H1 (cell line): ENCODE measurements at regions not wholly inside any gene's neighbourhood (a gene's known extent, or its start where the extent isn't known, plus 50 kb on each side); places are given as distances from the start of the nearest gene placed in this dataset.

Source experiments
- ASH2L ChIP-seq: fragments of 200-600, 300-600 bp; sonication (generic); IDR thresholded peaks from one replicate; pipeline ENCODE4 v1.7.1; 2017; ENCODE audit warnings: low read length
- CHD1 ChIP-seq: IDR thresholded peaks from 2 replicates; pipeline ENCODE4 v1.6.1; 2012; ENCODE audit warnings: low read depth, low read length, improper control_type of control experiment
- CHD2 ChIP-seq: IDR thresholded peaks from 2 replicates; pipeline ENCODE4 v1.6.1; 2012; ENCODE audit warnings: low read length, improper control_type of control experiment
- POLR2A ChIP-seq, 2 experiments: IDR thresholded peaks; 1 replicate in 1 of 2; 2 replicates in 1 of 2; pipeline ENCODE4 v1.6.1; 2011; ENCODE audit warnings: low read depth in 2 of 2, low read length in 2 of 2, mild to moderate bottlenecking in 2 of 2; ENCODE audit errors: control extremely low read depth in 1 of 2

DNA sequence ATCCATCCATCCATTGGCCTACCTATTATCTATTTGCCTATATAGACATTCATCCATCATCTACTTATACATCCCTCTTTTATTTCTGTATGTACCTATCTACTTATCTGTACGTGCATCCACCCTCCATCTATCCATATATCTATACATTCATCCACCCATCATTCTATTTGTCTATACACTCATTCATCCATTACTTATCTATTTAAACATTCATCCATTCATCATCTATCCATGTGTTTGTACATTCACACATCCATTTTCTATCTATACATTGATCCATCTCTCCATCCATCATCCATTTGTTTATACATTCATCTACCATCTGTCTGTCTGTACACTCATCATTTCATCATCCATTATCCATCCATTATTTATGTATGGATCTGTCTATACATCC, 365.7 kb upstream of the RBFOX1 start (continued):
- TF ChIP-seq CHD1: no peak
- TF ChIP-seq POLR2A (IDR thresholded peaks at IDR 0.05; ENCODE audit: control extremely low read depth in 1 of 2, low read depth in 2 of 2, low read length in 2 of 2): no peak
- no peak for TF ChIP-seq CHD2
- TF ChIP-seq ASH2L: no peak
